ENCODE measurements at regions not wholly inside any gene's neighbourhood (a gene's known extent, or its start where the extent isn't known, plus 50 kb on each side); places are given as distances from the start of the nearest gene placed in this dataset.

- Histone ChIP-seq H3K9me3 (peaks cover 0 to 7% of the 10 kb centered on the region in 2 donors), H3K36me3 (no peaks in the 10 kb centered on the region), H3K4me3 (no peak overlapping the region), H3K4me1 (no peaks in the 10 kb centered on the region), H3K27me3 (no peaks in the 10 kb centered on the region), H3K27ac (no peak overlapping the region)
- DNase-seq (ENCODE audit: low spot score in 2 of 2): no peak
- intact Hi-C loops (cut with DNase I; ENCODE audit: low total_unique reads): no loop called here
- TF ChIP-seq POLR2A (IDR thresholded peaks at IDR 0.05) (no peak), CTCF (IDR thresholded peaks at IDR 0.05) (no peak), POLR2AphosphoS5 (IDR thresholded peaks at IDR 0.05) (no peak)
These were observed 161.0 kb downstream of the URB2 start for GRCh38 chr1:229786974-229787610.

GRCh38 chr1:229788004-229788403, 162.0 kb downstream of the URB2 start:
- no peaks in the 10 kb centered on the region for H3K4me1 ChIP-seq
- no peak for TF ChIP-seq POLR2AphosphoS5 (IDR thresholded peaks at IDR 0.05)
- TF ChIP-seq CTCF (IDR thresholded peaks at IDR 0.05): no peak
- TF ChIP-seq POLR2A (IDR thresholded peaks at IDR 0.05): no peak
- H3K4me3 ChIP-seq: no peak overlapping the region
- H3K27me3 ChIP-seq: no peaks in the 10 kb centered on the region
- H3K27ac ChIP-seq: no peak overlapping the region
- H3K9me3 ChIP-seq: peaks cover 0 to 7% of the 10 kb centered on the region in 2 donors
- DNase-seq (ENCODE audit: low spot score in 2 of 2): no peak
- H3K36me3 ChIP-seq: no peaks in the 10 kb centered on the region
- intact Hi-C loops (cut with DNase I; ENCODE audit: low total_unique reads): no loop called here

- Histone ChIP-seq H3K4me1 (no peaks in the 10 kb centered on the region), H3K9me3 (peaks cover 0 to 7% of the 10 kb centered on the region in 2 donors), H3K4me3 (no peak overlapping the region), H3K27me3 (no peaks in the 10 kb centered on the region), H3K36me3 (no peaks in the 10 kb centered on the region), H3K27ac (no peak overlapping the region)
- DNase-seq (ENCODE audit: low spot score in 2 of 2): no peak
- intact Hi-C loops (cut with DNase I; ENCODE audit: low total_unique reads): no loop called here
- TF ChIP-seq POLR2A (IDR thresholded peaks at IDR 0.05) (no peak), POLR2AphosphoS5 (IDR thresholded peaks at IDR 0.05) (no peak), CTCF (IDR thresholded peaks at IDR 0.05) (no peak)
These were observed 166.2 kb downstream of the URB2 start for GRCh38 chr1:229792012-229792975.

GRCh38 chr1:229793488-229793887, 167.4 kb downstream of the URB2 start:
- H3K27ac ChIP-seq: no peak overlapping the region
- no peaks in the 10 kb centered on the region for H3K36me3 ChIP-seq
- H3K4me3 ChIP-seq: no peak overlapping the region
- H3K4me1 ChIP-seq: no peaks in the 10 kb centered on the region
- intact Hi-C loops (cut with DNase I; ENCODE audit: low total_unique reads): no loop called here
- no peak for TF ChIP-seq POLR2A (IDR thresholded peaks at IDR 0.05)
- no peak for TF ChIP-seq POLR2AphosphoS5 (IDR thresholded peaks at IDR 0.05)
- TF ChIP-seq CTCF (IDR thresholded peaks at IDR 0.05): no peak
- no peak for DNase-seq (ENCODE audit: low spot score in 2 of 2)
- H3K9me3 ChIP-seq: peaks cover 0 to 7% of the 10 kb centered on the region in 2 donors
- no peaks in the 10 kb centered on the region for H3K27me3 ChIP-seq

- no peak for DNase-seq (ENCODE audit: low spot score in 2 of 2)
- Histone ChIP-seq H3K27ac (no peak overlapping the region), H3K4me1 (no peaks in the 10 kb centered on the region), H3K9me3 (no peaks in the 10 kb centered on the region), H3K36me3 (no peaks in the 10 kb centered on the region), H3K4me3 (no peak overlapping the region), H3K27me3 (no peaks in the 10 kb centered on the region)
- TF ChIP-seq POLR2AphosphoS5 (IDR thresholded peaks at IDR 0.05): no peak
- no peak for TF ChIP-seq CTCF (IDR thresholded peaks at IDR 0.05)
- TF ChIP-seq POLR2A (IDR thresholded peaks at IDR 0.05): no peak
- intact Hi-C loops (cut with DNase I; ENCODE audit: low total_unique reads): no loop called here
These were observed 172.5 kb downstream of the URB2 start for GRCh38 chr1:229798558-229798957.
